ENCODE measurements at regions not wholly inside any gene's neighbourhood (a gene's known extent, or its start where the extent isn't known, plus 50 kb on each side); places are given as distances from the start of the nearest gene placed in this dataset.

- TF ChIP-seq, protein P1, sequence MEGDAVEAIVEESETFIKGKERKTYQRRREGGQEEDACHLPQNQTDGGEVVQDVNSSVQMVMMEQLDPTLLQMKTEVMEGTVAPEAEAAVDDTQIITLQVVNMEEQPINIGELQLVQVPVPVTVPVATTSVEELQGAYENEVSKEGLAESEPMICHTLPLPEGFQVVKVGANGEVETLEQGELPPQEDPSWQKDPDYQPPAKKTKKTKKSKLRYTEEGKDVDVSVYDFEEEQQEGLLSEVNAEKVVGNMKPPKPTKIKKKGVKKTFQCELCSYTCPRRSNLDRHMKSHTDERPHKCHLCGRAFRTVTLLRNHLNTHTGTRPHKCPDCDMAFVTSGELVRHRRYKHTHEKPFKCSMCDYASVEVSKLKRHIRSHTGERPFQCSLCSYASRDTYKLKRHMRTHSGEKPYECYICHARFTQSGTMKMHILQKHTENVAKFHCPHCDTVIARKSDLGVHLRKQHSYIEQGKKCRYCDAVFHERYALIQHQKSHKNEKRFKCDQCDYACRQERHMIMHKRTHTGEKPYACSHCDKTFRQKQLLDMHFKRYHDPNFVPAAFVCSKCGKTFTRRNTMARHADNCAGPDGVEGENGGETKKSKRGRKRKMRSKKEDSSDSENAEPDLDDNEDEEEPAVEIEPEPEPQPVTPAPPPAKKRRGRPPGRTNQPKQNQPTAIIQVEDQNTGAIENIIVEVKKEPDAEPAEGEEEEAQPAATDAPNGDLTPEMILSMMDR (IDR thresholded peaks at IDR 0.05) = no peak
- TF ChIP-seq EZH2 (IDR thresholded peaks at IDR 0.05) = no peak
- TF ChIP-seq EZH2phosphoT487 (IDR thresholded peaks at IDR 0.05) = no peak
Observed at GRCh38 chr6:5837323-5837722, 169.4 kb downstream of the NRN1 start.

All from neural progenitor cell (in vitro differentiated cells).